HG03432 (cell line): ENCODE measurements at regions not wholly inside any gene's neighbourhood (a gene's known extent, or its start where the extent isn't known, plus 50 kb on each side); places are given as distances from the start of the nearest gene placed in this dataset.
"Not testable (repeated sequence)": the region's sequence is repeated elsewhere in the genome, so short reads cannot be mapped to it uniquely, and the experiment has no call there.

ENCODE experiments used
- ATAC-seq: cut with Tn5 transposase; IDR thresholded peaks from one replicate; pipeline ENCODE4 v1.9.1; 2021; ENCODE audit warnings: mild to moderate bottlenecking, moderate library complexity; ENCODE audit not compliant: unreplicated experiment

GRCh38 chr7:119964065-119964464 is 308.9 kb upstream of the KCND2 start:
- ATAC-seq, result no peak

- no peak for ATAC-seq
Observed at GRCh38 chr7:119964788-119965542, 308.0 kb upstream of the KCND2 start.

DNA sequence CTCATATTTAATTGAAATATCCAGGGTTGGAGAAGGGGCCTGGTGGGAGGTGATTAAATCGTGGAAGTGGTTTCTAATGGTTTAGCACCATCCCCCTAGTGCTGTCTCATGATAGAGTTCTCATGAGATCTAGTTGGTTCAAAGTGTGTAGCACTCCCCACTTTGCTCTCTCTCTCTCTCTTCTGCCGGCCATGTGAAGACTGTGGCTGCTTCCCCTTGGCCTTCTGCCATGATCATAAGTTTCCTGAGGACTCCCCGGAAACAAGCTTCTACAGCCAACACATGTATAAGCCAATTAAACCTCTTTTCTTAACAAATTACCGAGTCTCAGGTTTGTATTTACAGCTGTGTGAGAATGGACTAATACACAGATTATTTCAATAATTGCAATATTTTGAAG is 305.8 kb upstream of the KCND2 start:
- ATAC-seq, result no peak

GRCh38 chr7:119968411-119968810 is 304.6 kb upstream of the KCND2 start:
- ATAC-seq, result not testable (repeated sequence)

GRCh38 chr7:119969054-119969453 is 303.9 kb upstream of the KCND2 start:
- ATAC-seq, result peak; percentile 78

GRCh38 chr7:119969763-119970162 is 303.2 kb upstream of the KCND2 start:
- ATAC-seq, result no peak

DNA sequence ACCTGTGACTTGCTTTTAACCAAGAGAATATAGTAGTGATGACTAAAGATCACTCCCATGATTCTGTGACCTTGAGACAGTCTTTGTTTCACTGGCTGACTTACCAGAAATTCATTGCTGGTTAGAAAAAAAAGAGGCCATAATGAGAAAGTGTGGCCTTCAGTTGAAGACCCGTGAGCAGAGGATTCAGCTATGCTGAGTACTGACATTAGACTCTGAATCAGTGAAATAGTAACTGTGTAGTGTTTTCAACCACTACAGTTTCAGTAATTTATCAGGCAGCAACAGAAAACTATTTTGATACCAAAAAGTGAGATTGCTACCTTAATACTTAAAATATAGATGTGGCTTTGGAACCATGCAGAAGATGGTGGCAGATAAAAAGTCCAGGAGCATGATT is 298.0 kb upstream of the KCND2 start:
- peak; percentile 79 for ATAC-seq

DNA sequence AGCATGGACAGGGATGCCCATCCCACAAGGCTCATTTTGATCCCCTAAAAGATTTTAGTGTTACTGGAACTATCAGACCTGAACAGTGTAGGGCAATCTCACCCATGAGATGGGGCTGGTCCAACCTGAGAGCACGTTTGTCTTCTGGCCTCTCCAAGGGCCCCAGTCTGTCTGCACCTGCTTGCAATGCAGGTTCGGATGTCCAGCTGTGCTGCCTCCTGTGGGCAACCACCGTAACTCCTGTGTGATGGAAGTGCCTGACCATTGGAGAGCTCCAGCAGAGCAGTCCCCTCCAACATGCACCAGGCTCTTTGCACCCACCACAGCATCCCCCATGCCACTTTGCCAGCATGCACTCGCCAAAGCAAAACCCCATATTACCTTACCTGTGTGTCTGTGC is 290.1 kb upstream of the KCND2 start:
- ATAC-seq, result no peak

GRCh38 chr7:119983468-119983867 is 289.5 kb upstream of the KCND2 start:
- ATAC-seq, result no peak

DNA sequence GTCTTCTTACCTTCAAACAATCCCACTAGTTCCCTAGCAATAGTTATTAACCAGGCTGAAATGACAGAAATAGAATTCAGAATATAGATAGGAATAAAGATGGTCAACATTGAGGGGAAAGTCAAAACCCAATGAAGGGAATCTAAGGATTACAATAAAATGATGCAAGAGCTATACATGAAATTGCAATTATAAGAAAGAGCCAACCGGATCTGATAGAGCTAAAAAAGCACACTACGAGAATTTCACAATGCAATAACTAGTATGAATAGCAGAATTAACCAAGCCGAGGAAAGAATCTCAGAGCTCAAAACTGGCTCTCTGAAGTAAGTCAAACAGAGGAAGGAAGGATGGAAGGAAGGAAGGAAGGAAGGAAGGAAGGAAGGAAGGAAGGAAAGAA is 288.7 kb upstream of the KCND2 start:
- ATAC-seq, result no peak

DNA sequence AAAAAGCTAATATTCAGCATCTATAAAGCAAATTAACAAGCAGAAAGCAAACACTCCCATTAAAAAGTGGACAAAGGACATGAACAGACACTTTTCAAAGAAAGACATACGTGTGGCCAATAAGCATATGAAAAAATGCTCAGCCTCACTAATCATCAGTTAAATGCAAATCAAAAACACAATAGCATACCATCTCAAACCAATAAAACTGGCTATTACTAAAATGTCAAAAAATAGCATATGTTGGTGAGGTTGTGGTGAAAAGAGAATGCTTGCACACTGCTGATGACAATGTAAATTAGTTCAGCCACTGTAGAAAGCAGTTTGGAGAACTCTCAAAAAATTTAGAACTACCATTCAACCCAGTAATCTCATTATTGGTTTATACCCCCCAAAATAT is 284.6 kb upstream of the KCND2 start:
- ATAC-seq, result no peak

GRCh38 chr7:119994928-119995327 is 278.0 kb upstream of the KCND2 start:
- no peak for ATAC-seq

DNA sequence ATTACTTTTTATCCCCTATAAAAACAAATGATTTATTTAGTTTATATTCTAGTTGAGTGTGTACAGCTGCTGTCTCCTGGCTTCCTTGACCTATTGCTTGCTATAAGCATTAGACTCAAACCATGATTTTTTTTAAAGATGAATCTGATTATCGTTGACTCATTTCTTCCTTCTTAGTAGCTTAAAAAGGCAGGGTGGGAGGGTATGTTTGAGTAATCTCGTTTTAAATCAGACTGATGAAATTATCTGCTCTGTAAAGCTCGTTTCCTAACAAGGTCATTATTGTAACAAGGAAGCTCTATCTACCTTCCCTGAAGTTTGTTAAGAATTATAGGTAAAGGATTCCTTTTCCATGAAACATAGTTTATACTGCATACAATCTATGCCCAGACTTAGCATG is 276.3 kb upstream of the KCND2 start:
- ATAC-seq, result peak; percentile 80

GRCh38 chr7:119999738-120000475 is 273.1 kb upstream of the KCND2 start:
- no peak for ATAC-seq

GRCh38 chr7:120005720-120006119 is 267.3 kb upstream of the KCND2 start:
- ATAC-seq, result no peak

DNA sequence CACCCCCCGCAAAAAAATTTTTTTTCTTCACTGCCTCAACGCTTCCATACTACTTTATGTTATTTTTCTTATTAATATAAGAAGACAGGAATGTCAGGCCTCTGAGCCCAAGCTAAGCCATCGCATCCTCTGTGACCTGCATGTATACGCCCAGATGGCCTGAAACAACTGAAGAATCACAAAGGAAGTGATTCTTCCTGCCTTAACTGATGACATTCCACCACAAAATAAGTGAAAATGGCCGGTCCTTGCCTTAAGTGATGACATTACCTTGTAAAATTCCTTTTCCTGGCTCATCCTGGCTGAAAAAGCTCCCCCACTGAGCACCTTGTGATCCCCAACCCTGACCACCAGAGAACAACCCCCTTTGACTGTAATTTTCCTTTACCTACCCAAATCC is 258.7 kb upstream of the KCND2 start:
- not testable (repeated sequence) for ATAC-seq

GRCh38 chr7:120014925-120015465 is 258.0 kb upstream of the KCND2 start:
- ATAC-seq, result no peak

- ATAC-seq, result no peak
Observed at GRCh38 chr7:120021085-120021484, 251.9 kb upstream of the KCND2 start.

DNA sequence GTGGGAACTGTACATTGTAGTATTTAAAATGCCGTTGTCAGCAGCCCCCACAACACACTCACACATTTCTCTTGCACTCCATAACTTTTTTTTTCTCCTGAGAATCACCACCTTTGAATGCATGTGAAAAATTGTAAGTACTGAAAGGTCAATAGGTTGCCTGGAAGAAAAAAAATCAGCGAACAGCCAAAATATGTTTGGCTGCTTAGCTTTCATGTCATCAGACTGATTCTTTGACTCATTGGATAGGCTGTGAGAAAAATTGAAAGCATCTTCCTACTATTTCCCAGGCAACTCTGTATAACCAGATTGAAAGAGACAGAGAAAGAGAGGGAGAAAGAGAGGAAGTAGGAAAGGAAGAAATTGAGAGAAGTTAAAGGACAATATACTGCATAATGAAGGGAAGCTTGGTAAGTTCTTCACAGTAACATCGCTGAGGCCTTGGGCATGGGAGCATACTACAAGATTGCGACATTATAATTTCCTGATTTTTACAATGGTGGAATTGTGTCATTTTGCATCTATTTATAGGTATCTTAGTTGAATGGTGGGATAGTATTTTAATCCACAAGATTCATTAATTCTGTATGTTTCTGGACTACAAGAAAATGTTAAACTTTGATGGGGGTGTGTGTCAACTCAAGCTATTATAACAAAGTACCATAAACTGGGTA is 249.3 kb upstream of the KCND2 start:
- ATAC-seq, result no peak

GRCh38 chr7:120028636-120029035 is 244.3 kb upstream of the KCND2 start:
- no peak for ATAC-seq

DNA sequence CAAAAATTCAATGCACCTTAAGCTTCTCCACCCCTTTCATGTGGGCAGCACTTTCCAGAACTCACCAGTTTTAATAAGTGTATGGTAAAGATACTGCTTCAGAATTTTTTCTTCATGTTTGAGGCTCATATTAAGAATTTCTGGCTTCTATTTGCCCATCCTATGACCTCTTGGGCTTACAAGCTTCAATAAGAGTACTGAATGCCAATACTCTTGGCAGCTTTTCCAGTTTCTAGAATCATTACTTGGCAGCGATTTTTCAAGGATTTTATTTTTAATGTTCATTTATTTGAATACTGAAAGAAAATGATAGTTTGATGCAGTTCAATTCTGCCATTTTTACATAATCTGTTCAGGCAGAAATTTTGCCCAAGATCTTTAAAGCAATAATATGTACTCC is 242.1 kb upstream of the KCND2 start:
- no peak for ATAC-seq

DNA sequence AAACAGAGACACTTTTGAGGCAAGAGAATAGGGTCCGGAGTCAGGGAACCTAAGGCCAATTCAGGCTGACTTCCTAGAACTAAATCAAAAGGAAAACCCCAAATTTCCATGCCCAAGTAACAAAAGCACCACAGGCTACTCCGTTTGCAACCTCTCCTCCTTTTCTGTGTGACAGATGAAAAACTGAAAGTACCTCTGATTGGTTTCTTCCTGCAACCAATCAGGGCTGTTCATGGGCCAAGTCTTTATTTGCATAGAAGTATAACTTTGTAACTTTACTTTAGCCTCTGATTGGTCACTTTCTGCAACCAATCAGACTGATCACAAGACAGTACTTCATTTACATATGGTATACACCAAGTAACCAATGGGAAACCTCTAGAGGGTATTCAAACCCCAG is 239.9 kb upstream of the KCND2 start:
- peak; percentile 61 for ATAC-seq
